K562 (cell line): ENCODE measurements at regions not wholly inside any gene's neighbourhood (a gene's known extent, or its start where the extent isn't known, plus 50 kb on each side); places are given as distances from the start of the nearest gene placed in this dataset.

Source experiments
- CTCF ChIP-seq, 3 experiments: IDR thresholded peaks in 2 of 3; conservative IDR thresholded peaks in 1 of 3; 2 replicates each; pipeline ENCODE4 v1.5.1; 2011 to 2012; ENCODE audit warnings: low read length in 3 of 3, mild to moderate bottlenecking in 3 of 3, control low read depth in 2 of 3, improper control_type of control experiment in 1 of 3, inconsistent platforms in 1 of 3, low read depth in 1 of 3, mixed read lengths in 1 of 3, moderate library complexity in 1 of 3; ENCODE audit not compliant: insufficient read depth in 2 of 3
- NRF1 ChIP-seq, 2 experiments: fragments of 450-650 bp; IDR thresholded peaks in 1 of 2; conservative IDR thresholded peaks in 1 of 2; 2 replicates each; pipeline ENCODE4 v1.6.1; 2014; ENCODE audit warnings: mild to moderate bottlenecking in 2 of 2
- POLR2A ChIP-seq: fragments of 450-650 bp; conservative IDR thresholded peaks from 2 replicates; pipeline ENCODE4 v1.6.1; 2016
- TCF7L2 ChIP-seq: fragments of 150-350 bp; IDR thresholded peaks from 2 replicates; pipeline ENCODE4 v1.6.1; 2016; ENCODE audit warnings: low read depth, mild to moderate bottlenecking, low read length, moderate library complexity

GRCh38 chr2:66995636-66996035 is 401.5 kb upstream of the ETAA1 start:
- TF ChIP-seq TCF7L2: no peak
- no peak for TF ChIP-seq CTCF (IDR thresholded peaks at IDR 0.05 in 2 of 3, conservative IDR thresholded peaks at IDR 0.05 in 1 of 3; ENCODE audit: insufficient read depth in 2 of 3, low read depth in 1 of 3, low read length in 3 of 3)
- TF ChIP-seq NRF1 (conservative IDR thresholded peaks at IDR 0.05 in 1 of 2, IDR thresholded peaks at IDR 0.05 in 1 of 2): no peak
- no peak for TF ChIP-seq POLR2A
